Esophagus muscularis mucosa (tissue), 4 donors: ENCODE measurements at regions not wholly inside any gene's neighbourhood (a gene's known extent, or its start where the extent isn't known, plus 50 kb on each side); places are given as distances from the start of the nearest gene placed in this dataset.

ENCODE experiments used
- DNase-seq: peaks from one replicate; pipeline ENCODE4 v3.0.0-alpha.2; 2017; ENCODE audit errors: extremely low spot score
- H3K27ac ChIP-seq, 4 donors: fragments of 200-600 bp; sonication (generic); replicated peaks in 1 of 4; 1 replicate in 3 of 4; 2 replicates in 1 of 4; pipeline ENCODE4 v1.5.1; 2016 to 2019; ENCODE audit warnings: mild to moderate bottlenecking in 1 of 4
- H3K27me3 ChIP-seq, 4 donors: fragments of 200-600 bp; sonication (generic); one replicate each; pipeline versions ENCODE4 v1.5.1 to v1.6.0; 2016 to 2019
- H3K36me3 ChIP-seq, 4 donors: fragments of 200-600 bp; sonication (generic); one replicate each; pipeline ENCODE4 v1.5.1; 2016 to 2019
- H3K4me1 ChIP-seq, 4 donors: fragments of 200-600 bp; sonication (generic); one replicate each; pipeline ENCODE4 v1.5.1; 2016 to 2019
- H3K4me3 ChIP-seq, 4 donors: fragments of 200-600 bp; sonication (generic); 1 replicate in 2 of 4; 2 replicates in 2 of 4; pipeline ENCODE4 v1.5.1; 2016 to 2019; ENCODE audit warnings: mild to moderate bottlenecking in 4 of 4, moderate library complexity in 1 of 4
- H3K9me3 ChIP-seq, 4 donors: fragments of 200-600 bp; sonication (generic); 1 replicate in 3 of 4; 2 replicates in 1 of 4; pipeline ENCODE4 v1.5.1; 2016 to 2019
- EP300 ChIP-seq: sonication (generic); formaldehyde crosslinking; IDR thresholded peaks from one replicate; pipeline ENCODE4 v1.6.1; 2017; ENCODE audit warnings: antibody characterized with exemption
- POLR2A ChIP-seq: fragments of 450-650 bp; IDR thresholded peaks from one replicate; pipeline ENCODE4 v1.6.1; 2017; ENCODE audit warnings: antibody characterized with exemption, moderate library complexity, mild to moderate bottlenecking, low read depth
- POLR2AphosphoS5 ChIP-seq, 2 donors: sonication (generic); formaldehyde crosslinking; IDR thresholded peaks; one replicate each; pipeline ENCODE4 v1.6.1; 2017; ENCODE audit warnings: antibody characterized with exemption in 2 of 2
- WGBS: methylation state at CpG from one replicate; pipeline ENCODE4 v1.1.5; 2018; 5-methylcytosine and 5-hydroxymethylcytosine counted together
- intact Hi-C: fragments of 100-400 bp; cut with DNase I; formaldehyde crosslinking; loops from one replicate; pipeline ENCODE4 v1.15.1; 2023
- TF ChIP-seq, protein P1 (sequence below), 3 experiments: fragments of 200-600 bp in 2 of 3; fragments of 450-650 bp in 1 of 3; sonication (generic) in 2 of 3; IDR thresholded peaks; one replicate each; pipeline ENCODE4 v1.5.1; 2017 to 2019; ENCODE audit warnings: antibody characterized with exemption in 3 of 3, mild to moderate bottlenecking in 2 of 3, moderate library complexity in 1 of 3

DNA sequence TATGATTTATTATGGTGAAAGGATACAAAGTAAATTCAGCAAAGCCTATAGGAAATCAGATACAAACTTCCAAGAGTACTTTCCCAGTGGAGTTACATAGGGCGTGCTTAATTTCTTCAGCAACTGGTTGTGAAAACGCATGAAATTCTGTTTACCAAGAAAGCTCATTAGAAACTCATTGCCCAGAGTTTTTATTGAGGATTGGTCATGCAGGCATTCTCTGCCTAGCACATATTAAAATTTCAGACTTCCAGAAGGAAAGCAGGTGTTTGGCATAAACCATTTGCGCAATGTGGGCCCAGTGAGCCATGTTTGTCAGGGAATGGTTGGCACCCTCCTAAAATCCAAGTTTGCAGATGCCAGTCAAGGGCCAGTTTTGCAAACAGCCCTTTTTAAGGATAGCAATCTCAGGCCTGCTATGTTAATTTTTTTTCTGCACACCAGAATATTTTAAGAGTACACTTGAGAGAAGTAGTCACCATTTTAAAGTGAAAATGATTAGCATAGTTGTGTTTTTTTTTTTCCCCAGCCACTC, 311.1 kb upstream of the CHD1 start:
- H3K27ac ChIP-seq = no peak overlapping the region
- H3K27me3 ChIP-seq = no peaks in the 10 kb centered on the region
- intact Hi-C loops = no loop called here
- H3K9me3 ChIP-seq = no peaks in the 10 kb centered on the region
- no peaks in the 10 kb centered on the region for H3K36me3 ChIP-seq
- WGBS = 94% methylated on average over 3 of the region's 3 CpGs
- no peak for DNase-seq
- H3K4me1 ChIP-seq = no peaks in the 10 kb centered on the region
- H3K4me3 ChIP-seq = no peak overlapping the region
- no peak for TF ChIP-seq POLR2A
- TF ChIP-seq EP300 = no peak
- TF ChIP-seq, protein P1, sequence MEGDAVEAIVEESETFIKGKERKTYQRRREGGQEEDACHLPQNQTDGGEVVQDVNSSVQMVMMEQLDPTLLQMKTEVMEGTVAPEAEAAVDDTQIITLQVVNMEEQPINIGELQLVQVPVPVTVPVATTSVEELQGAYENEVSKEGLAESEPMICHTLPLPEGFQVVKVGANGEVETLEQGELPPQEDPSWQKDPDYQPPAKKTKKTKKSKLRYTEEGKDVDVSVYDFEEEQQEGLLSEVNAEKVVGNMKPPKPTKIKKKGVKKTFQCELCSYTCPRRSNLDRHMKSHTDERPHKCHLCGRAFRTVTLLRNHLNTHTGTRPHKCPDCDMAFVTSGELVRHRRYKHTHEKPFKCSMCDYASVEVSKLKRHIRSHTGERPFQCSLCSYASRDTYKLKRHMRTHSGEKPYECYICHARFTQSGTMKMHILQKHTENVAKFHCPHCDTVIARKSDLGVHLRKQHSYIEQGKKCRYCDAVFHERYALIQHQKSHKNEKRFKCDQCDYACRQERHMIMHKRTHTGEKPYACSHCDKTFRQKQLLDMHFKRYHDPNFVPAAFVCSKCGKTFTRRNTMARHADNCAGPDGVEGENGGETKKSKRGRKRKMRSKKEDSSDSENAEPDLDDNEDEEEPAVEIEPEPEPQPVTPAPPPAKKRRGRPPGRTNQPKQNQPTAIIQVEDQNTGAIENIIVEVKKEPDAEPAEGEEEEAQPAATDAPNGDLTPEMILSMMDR (IDR thresholded peaks at IDR 0.05) = no peak
- TF ChIP-seq POLR2AphosphoS5 (IDR thresholded peaks at IDR 0.05) = no peak

DNA sequence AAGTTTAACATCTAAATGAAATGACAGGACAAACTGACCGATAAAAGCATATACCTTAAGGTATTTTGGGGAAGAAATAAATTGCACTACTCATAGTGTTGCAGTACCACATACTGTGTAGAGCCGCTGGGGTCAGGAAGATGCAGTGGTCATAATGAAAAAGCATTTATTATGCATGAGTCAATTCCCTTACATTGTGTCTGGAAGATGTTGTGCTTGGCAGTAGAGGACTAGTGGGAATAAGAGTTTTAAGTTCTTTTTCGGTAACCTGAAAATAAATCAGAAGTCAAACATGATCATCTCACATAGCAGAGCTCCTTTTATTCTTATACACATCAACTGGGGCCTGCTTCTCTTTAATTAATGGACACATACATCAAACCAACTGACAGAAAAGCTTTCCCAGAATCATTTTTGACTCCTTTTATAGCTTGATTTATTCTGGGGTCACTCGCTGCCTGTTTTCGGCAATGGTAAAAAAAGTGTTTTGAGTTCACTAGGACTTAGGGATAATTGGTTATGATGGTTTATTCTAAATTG, 262.5 kb upstream of the CHD1 start:
- Histone ChIP-seq H3K27ac (no peak overlapping the region), H3K4me1 (no peaks in the 10 kb centered on the region), H3K4me3 (no peak overlapping the region), H3K9me3 (no peaks in the 10 kb centered on the region), H3K27me3 (no peaks in the 10 kb centered on the region), H3K36me3 (no peaks in the 10 kb centered on the region)
- TF ChIP-seq, protein P1 (IDR thresholded peaks at IDR 0.05) = no peak
- TF ChIP-seq POLR2A (no peak), EP300 (no peak), POLR2AphosphoS5 (IDR thresholded peaks at IDR 0.05) (no peak)
- 72% methylated on average over 5 of the region's 5 CpGs for WGBS
- intact Hi-C loops = no loop called here
- DNase-seq = no peak

DNA sequence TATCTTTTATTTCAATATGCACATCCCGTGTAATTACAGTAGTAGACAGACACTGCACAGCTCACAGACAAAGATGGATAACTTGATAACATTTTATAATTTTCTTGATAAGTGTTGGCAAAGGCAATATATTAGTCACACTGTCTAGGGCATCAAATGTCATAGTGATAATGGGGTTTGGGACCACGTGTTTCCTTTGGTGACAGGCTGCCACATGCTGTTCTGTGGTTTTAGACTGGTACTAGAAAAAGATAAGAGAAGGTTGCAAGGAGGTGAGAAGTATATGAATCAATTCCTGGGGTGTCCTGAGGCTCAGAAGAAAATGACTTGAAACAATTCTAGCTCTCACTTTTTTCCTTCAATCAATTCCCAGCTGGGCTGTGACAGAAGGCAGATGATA, 258.8 kb upstream of the CHD1 start:
- H3K9me3 ChIP-seq = no peaks in the 10 kb centered on the region
- WGBS = 49% methylated on average over 2 of the region's 2 CpGs
- no peaks in the 10 kb centered on the region for H3K4me1 ChIP-seq

DNA sequence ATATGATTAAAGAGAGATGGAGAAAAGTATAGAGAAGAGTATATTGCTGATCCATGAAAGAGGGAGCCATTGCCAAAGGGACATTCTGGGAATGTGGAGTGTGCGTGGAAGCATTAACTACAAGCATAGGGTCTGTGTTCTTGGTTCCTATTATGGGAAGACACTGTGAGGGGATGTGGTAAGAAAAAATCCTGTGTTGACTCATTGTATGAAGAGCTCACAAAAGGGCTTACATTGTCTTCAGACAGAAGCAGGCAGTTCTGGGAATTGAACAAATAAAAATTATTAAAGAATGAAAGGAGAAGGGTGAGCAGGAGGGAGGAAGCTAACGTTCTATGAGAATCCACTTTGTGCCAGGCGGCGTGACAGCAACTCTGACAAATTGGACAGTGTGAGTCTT, 250.4 kb upstream of the CHD1 start:
- 82% methylated on average over 4 of the region's 4 CpGs for WGBS
- Histone ChIP-seq H3K4me1 (no peaks in the 10 kb centered on the region), H3K4me3 (no peak overlapping the region), H3K27ac (no peak overlapping the region), H3K36me3 (no peaks in the 10 kb centered on the region), H3K9me3 (no peaks in the 10 kb centered on the region), H3K27me3 (no peaks in the 10 kb centered on the region)
- intact Hi-C loops = no loop called here
- DNase-seq = no peak
- no peak for TF ChIP-seq POLR2A
- TF ChIP-seq, protein P1 (IDR thresholded peaks at IDR 0.05) = no peak
- TF ChIP-seq POLR2AphosphoS5 (IDR thresholded peaks at IDR 0.05) = no peak
- TF ChIP-seq EP300 = no peak

More for the DNA sequence above, 258.8 kb upstream of the CHD1 start:
- no peak for DNase-seq
- no peaks in the 10 kb centered on the region for H3K36me3 ChIP-seq
- no peak for TF ChIP-seq EP300
- no peaks in the 10 kb centered on the region for H3K27me3 ChIP-seq
- intact Hi-C loops = no loop called here
- H3K4me3 ChIP-seq = no peak overlapping the region
- H3K27ac ChIP-seq = no peak overlapping the region

DNA sequence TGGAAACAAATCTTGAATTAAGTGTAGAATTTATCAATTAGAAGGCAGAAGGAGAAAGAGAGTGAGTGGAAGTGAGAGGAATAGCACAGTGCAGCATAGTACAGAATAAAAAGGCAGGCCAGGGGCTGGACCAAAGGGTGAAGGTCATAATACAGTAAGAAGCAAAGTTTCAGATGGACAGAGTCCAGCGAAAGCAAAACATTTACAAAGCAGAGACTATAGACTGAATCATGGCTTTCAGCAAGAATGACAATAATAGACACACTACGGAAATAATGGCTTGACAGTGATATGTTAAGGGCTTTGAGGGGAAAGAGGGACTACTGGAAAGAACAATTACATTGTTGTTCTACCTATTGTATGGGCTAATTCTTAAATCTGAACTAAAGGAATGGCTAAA, 249.0 kb upstream of the CHD1 start:
- H3K9me3 ChIP-seq = no peaks in the 10 kb centered on the region
- no peaks in the 10 kb centered on the region for H3K27me3 ChIP-seq
- WGBS = 83% methylated on average over 2 of the region's 2 CpGs
- H3K4me1 ChIP-seq = no peaks in the 10 kb centered on the region
- intact Hi-C loops = no loop called here
- no peak for TF ChIP-seq POLR2A
- TF ChIP-seq EP300 = no peak
- TF ChIP-seq, protein P1 (IDR thresholded peaks at IDR 0.05) = no peak
- TF ChIP-seq POLR2AphosphoS5 (IDR thresholded peaks at IDR 0.05) = no peak
- H3K4me3 ChIP-seq = no peak overlapping the region
- no peaks in the 10 kb centered on the region for H3K36me3 ChIP-seq
- no peak for DNase-seq
- no peak overlapping the region for H3K27ac ChIP-seq
